Prostate gland (tissue), 2 donors: ENCODE measurements at regions not wholly inside any gene's neighbourhood (a gene's known extent, or its start where the extent isn't known, plus 50 kb on each side); places are given as distances from the start of the nearest gene placed in this dataset.

ENCODE experiments used
- CTCF ChIP-seq, 4 experiments: fragments of 200-600 bp in 2 of 4; fragments of 450-650 bp in 2 of 4; sonication (generic) in 2 of 4; IDR thresholded peaks; 1 replicate in 3 of 4; 2 replicates in 1 of 4; pipeline ENCODE4 v1.5.1; 2016 to 2019; ENCODE audit warnings: antibody characterized with exemption in 4 of 4, mild to moderate bottlenecking in 2 of 4, moderate library complexity in 2 of 4
- POLR2AphosphoS5 ChIP-seq: sonication (generic); formaldehyde crosslinking; IDR thresholded peaks from one replicate; pipeline ENCODE4 v1.6.1; 2017; ENCODE audit warnings: antibody characterized with exemption

GRCh38 chr2:146388757-146389156 lies 1456.1 kb upstream of the ACVR2A start:
- TF ChIP-seq CTCF (IDR thresholded peaks at IDR 0.05) (no peak), POLR2AphosphoS5 (no peak)
